ENCODE measurements at regions not wholly inside any gene's neighbourhood (a gene's known extent, or its start where the extent isn't known, plus 50 kb on each side); places are given as distances from the start of the nearest gene placed in this dataset.

GRCh38 chr15:98160236-98160635 is 199.7 kb downstream of the ARRDC4 start:
- TF ChIP-seq CTCF (conservative IDR thresholded peaks at IDR 0.05; ENCODE audit: low read length) (no peak), EZH2phosphoT487 (IDR thresholded peaks at IDR 0.05; ENCODE audit: borderline replicate concordance) (no peak)

All from Loucy (cell line).